Testis (tissue), 2 donors: ENCODE measurements at regions not wholly inside any gene's neighbourhood (a gene's known extent, or its start where the extent isn't known, plus 50 kb on each side); places are given as distances from the start of the nearest gene placed in this dataset.

ENCODE experiments used
- DNase-seq: peaks from one replicate; pipeline ENCODE4 v3.0.0-alpha.2; 2019
- H3K27ac ChIP-seq, 2 donors: fragments of 200-600 bp; sonication (generic); one replicate each; pipeline ENCODE4 v1.5.1; 2019
- H3K27me3 ChIP-seq: fragments of 200-600 bp; sonication (generic); one replicate; pipeline ENCODE4 v1.5.1; 2019
- H3K36me3 ChIP-seq: fragments of 200-600 bp; sonication (generic); one replicate; pipeline ENCODE4 v1.5.1; 2017; ENCODE audit warnings: low read depth; ENCODE audit errors: missing control alignments
- H3K4me1 ChIP-seq: fragments of 200-600 bp; sonication (generic); one replicate; pipeline ENCODE4 v1.5.1; 2019
- H3K4me3 ChIP-seq, 2 donors: fragments of 200-600 bp; sonication (generic); one replicate each; pipeline ENCODE4 v1.5.1; 2017 to 2019
- H3K9me3 ChIP-seq: fragments of 200-600 bp; sonication (generic); one replicate; pipeline ENCODE4 v1.5.1; 2017
- POLR2A ChIP-seq: fragments of 450-650 bp; IDR thresholded peaks from one replicate; pipeline ENCODE4 v1.6.1; 2017; ENCODE audit warnings: antibody characterized with exemption, mild to moderate bottlenecking, moderate library complexity
- WGBS, 2 donors: methylation state at CpG; one replicate each; pipeline ENCODE4 v1.1.5; 2018; 5-methylcytosine and 5-hydroxymethylcytosine counted together
- intact Hi-C: fragments of 100-400 bp; cut with DNase I; formaldehyde crosslinking; loops from one replicate; pipeline ENCODE4 v1.15.1; 2023; ENCODE audit warnings: low total_unique reads
- TF ChIP-seq, protein P1 (sequence below), 3 experiments: fragments of 450-650 bp in 2 of 3; fragments of 200-600 bp in 1 of 3; sonication (generic) in 1 of 3; IDR thresholded peaks; one replicate each; pipeline ENCODE4 v1.5.1; 2016 to 2019; ENCODE audit warnings: antibody characterized with exemption in 3 of 3, mild to moderate bottlenecking in 2 of 3, moderate library complexity in 1 of 3

DNA sequence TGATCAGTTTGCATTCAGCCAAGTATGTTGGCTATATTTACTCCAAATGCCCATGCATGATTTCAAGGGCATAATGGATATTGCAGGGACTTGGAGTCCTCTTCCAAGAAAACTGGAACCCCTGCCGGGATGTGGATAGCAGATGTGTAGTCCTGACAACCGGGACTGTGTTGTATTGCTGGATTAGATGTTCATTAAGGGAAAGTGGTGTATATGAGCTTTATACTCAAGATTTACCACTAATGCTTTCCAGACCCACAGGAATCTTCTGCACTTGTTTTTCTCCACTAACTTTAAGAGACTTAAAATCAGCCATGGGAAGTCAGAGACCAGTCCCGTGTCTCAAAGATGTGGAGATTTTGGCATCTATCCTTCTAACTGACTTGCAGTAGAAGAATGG is 770.9 kb downstream of the HDGFL1 start:
- Histone ChIP-seq H3K27ac (no peak overlapping the region), H3K9me3 (no peaks in the 10 kb centered on the region), H3K36me3 (no peaks in the 10 kb centered on the region), H3K4me3 (no peak overlapping the region), H3K4me1 (no peaks in the 10 kb centered on the region), H3K27me3 (no peaks in the 10 kb centered on the region)
- DNase-seq = no peak
- TF ChIP-seq, protein P1, sequence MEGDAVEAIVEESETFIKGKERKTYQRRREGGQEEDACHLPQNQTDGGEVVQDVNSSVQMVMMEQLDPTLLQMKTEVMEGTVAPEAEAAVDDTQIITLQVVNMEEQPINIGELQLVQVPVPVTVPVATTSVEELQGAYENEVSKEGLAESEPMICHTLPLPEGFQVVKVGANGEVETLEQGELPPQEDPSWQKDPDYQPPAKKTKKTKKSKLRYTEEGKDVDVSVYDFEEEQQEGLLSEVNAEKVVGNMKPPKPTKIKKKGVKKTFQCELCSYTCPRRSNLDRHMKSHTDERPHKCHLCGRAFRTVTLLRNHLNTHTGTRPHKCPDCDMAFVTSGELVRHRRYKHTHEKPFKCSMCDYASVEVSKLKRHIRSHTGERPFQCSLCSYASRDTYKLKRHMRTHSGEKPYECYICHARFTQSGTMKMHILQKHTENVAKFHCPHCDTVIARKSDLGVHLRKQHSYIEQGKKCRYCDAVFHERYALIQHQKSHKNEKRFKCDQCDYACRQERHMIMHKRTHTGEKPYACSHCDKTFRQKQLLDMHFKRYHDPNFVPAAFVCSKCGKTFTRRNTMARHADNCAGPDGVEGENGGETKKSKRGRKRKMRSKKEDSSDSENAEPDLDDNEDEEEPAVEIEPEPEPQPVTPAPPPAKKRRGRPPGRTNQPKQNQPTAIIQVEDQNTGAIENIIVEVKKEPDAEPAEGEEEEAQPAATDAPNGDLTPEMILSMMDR (IDR thresholded peaks at IDR 0.05) = no peak
- no peak for TF ChIP-seq POLR2A
- WGBS, 2 donors = 84 to 91% methylated on average over 3 of the region's 3 CpGs
- intact Hi-C loops = no loop called here

DNA sequence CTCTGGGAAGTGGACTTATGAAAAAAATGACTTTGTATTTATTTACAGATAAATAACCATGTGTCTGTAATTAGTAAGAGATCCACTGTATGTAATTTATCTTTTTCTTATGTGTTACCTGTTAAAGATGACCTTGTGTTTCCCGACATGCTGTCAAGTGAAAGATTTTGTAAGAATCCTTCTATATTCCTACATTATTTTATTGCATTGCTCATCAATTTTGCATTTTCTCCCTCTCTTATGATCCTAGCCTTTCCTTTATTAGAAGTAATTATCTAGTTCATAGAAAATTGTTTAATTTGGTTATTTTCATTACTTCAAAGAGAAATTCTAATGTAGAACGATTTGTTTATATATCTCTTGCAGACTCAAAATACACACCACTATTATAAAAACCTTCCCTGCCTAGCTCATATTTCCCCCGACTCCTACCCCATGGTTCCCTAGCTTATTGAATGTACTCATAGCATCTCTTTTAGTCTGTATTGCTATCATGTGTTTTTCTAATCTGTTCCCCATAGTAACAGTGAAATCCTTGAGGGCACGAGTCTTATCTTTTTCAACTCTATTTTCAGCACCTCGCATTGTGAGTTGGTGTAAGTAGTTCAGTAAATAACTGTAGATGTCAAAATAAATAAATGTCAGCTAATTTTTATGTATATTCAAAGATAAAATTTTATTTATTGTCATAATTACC is 774.4 kb downstream of the HDGFL1 start:
- H3K36me3 ChIP-seq = no peaks in the 10 kb centered on the region
- no peaks in the 10 kb centered on the region for H3K9me3 ChIP-seq
- no peak for DNase-seq
- no peaks in the 10 kb centered on the region for H3K27me3 ChIP-seq
- H3K27ac ChIP-seq = no peak overlapping the region
- WGBS, 2 donors = 67 to 74% methylated on average over 5 of the region's 5 CpGs
- intact Hi-C loops = no loop called here
- no peak overlapping the region for H3K4me3 ChIP-seq
- no peaks in the 10 kb centered on the region for H3K4me1 ChIP-seq
- TF ChIP-seq, protein P1 (IDR thresholded peaks at IDR 0.05) = no peak
- no peak for TF ChIP-seq POLR2A

DNA sequence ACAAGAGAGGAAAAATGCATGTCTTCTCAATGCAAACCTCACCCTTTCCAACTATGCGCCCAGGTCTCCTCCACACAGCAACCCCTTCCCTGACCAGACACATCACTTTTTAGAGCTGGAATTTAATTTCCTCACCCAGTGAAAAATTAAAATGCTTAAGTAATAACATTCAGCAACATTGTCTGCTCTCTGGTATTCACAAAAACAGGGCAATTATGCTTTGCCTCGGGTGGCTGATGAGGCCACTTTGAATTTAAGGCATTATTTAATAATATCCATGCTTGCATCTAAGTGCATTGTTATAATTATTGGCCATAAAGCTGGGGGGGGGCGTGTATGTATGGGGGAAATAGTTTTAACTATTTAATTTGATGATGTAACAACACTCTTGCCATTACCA is 777.8 kb upstream of the NRSN1 start:
- H3K36me3 ChIP-seq = no peaks in the 10 kb centered on the region
- no peak for TF ChIP-seq POLR2A
- TF ChIP-seq, protein P1 (IDR thresholded peaks at IDR 0.05) = no peak
- no peak overlapping the region for H3K27ac ChIP-seq
- 61 to 79% methylated on average over 3 of the region's 3 CpGs for WGBS, 2 donors
- H3K9me3 ChIP-seq = no peaks in the 10 kb centered on the region
- no peak for DNase-seq
- H3K27me3 ChIP-seq = no peaks in the 10 kb centered on the region
- H3K4me3 ChIP-seq = no peak overlapping the region
- no peaks in the 10 kb centered on the region for H3K4me1 ChIP-seq
- intact Hi-C loops = no loop called here

DNA sequence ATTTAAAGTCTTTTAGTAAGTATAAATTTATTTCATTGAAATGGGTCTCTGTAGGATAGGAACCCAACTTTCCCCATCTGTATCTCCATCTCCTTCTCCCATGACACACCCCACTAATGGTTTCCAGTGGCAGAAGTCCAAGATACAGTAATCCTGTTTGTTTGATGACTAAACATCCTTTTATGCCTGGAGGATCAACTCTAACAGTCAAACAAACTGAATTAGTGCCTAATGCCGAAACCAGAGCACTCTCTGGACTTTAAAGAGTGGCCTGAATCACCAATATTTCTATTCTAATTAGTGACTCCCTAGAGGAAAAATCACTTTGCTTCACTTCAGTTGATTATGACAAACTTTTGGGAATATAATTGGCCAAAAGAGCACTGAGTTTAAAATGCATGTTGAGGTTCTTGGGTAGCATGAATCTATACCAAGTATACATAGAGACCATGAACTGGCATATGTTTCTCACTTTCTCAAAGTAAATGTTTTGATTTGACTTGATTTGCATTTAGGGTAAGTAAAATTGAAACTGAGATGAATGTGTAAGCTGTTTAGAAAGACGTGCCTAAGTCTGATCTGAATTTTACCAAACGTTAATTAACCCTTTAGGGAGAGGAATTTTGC is 776.4 kb upstream of the NRSN1 start:
- 44 to 49% methylated on average over 3 of the region's 3 CpGs for WGBS, 2 donors
- Histone ChIP-seq H3K4me3 (no peak overlapping the region), H3K27me3 (no peaks in the 10 kb centered on the region), H3K4me1 (no peaks in the 10 kb centered on the region), H3K27ac (no peak overlapping the region), H3K36me3 (no peaks in the 10 kb centered on the region), H3K9me3 (no peaks in the 10 kb centered on the region)
- no peak for TF ChIP-seq POLR2A
- TF ChIP-seq, protein P1 (IDR thresholded peaks at IDR 0.05) = no peak
- no peak for DNase-seq
- intact Hi-C loops = no loop called here
